Posterior cingulate gyrus (tissue), 11 donors: ENCODE measurements at regions not wholly inside any gene's neighbourhood (a gene's known extent, or its start where the extent isn't known, plus 50 kb on each side); places are given as distances from the start of the nearest gene placed in this dataset.
"Not testable (repeated sequence)": the region's sequence is repeated elsewhere in the genome, so short reads cannot be mapped to it uniquely, and the experiment has no call there.

ENCODE experiments used
- DNase-seq, 10 donors: peaks; one replicate each; pipeline versions ENCODE4 v3.0.0 to v3.0.0-alpha.2; 2020 to 2021; ENCODE audit warnings: mixed read lengths in 3 of 10
- intact Hi-C: fragments of 100-400 bp; cut with DNase I; formaldehyde crosslinking; loops from one replicate; pipeline ENCODE4 v1.15.1; 2023

- intact Hi-C loops, result no loop called here
- DNase-seq, result no peak
Observed at GRCh38 chr2:215635788-215636139, 199.9 kb upstream of the FN1 start.

GRCh38 chr2:215635071-215635787 lies 199.4 kb upstream of the FN1 start:
- intact Hi-C loops, result no loop called here

GRCh38 chr2:215633360-215633759 lies 197.5 kb upstream of the FN1 start:
- intact Hi-C loops, result no loop called here
- DNase-seq, result no peak

More at GRCh38 chr2:215635071-215635787, 199.4 kb upstream of the FN1 start:
- no peak for DNase-seq

GRCh38 chr2:215631696-215632095 lies 195.8 kb upstream of the FN1 start:
- intact Hi-C loops, result no loop called here
- DNase-seq, result no peak

- DNase-seq, intact Hi-C loops: not testable (repeated sequence)
Observed at GRCh38 chr2:215630796-215631195, 194.9 kb upstream of the FN1 start.

- no peak for DNase-seq
- intact Hi-C loops, result no loop called here
Observed at GRCh38 chr2:215627771-215628170, 191.9 kb upstream of the FN1 start.

- intact Hi-C loops, result no loop called here
- DNase-seq, result no peak
Observed at GRCh38 chr2:215626812-215627281, 191.0 kb upstream of the FN1 start.

- intact Hi-C loops, result no loop called here
- DNase-seq, result no peak
Observed at GRCh38 chr2:215626063-215626462, 190.2 kb upstream of the FN1 start.

GRCh38 chr2:215625207-215625606 lies 189.3 kb upstream of the FN1 start:
- intact Hi-C loops, result no loop called here
- DNase-seq, result no peak

- intact Hi-C loops, result no loop called here
- DNase-seq, result no peak
Observed at GRCh38 chr2:215624423-215624829, 188.6 kb upstream of the FN1 start.

GRCh38 chr2:215622837-215623236 lies 187.0 kb upstream of the FN1 start:
- intact Hi-C loops, result no loop called here
- DNase-seq, result no peak

GRCh38 chr2:215621381-215621780 lies 185.5 kb upstream of the FN1 start:
- no peak for DNase-seq
- intact Hi-C loops, result no loop called here

GRCh38 chr2:215620528-215620927 lies 184.7 kb upstream of the FN1 start:
- DNase-seq, result no peak
- intact Hi-C loops, result no loop called here

- DNase-seq, result peak in 1 of 10 donors; percentile 82
- intact Hi-C loops, result no loop called here
Observed at GRCh38 chr2:215619989-215620388, 184.1 kb upstream of the FN1 start.

GRCh38 chr2:215619022-215619958 lies 183.4 kb upstream of the FN1 start:
- intact Hi-C loops, result no loop called here
- DNase-seq, result no peak

- no peak for DNase-seq
- intact Hi-C loops, result no loop called here
Observed at GRCh38 chr2:215618145-215618544, 182.3 kb upstream of the FN1 start.

- intact Hi-C loops, result no loop called here
Observed at GRCh38 chr2:215617060-215617824, 181.4 kb upstream of the FN1 start.

GRCh38 chr2:215615803-215616174 lies 179.9 kb upstream of the FN1 start:
- DNase-seq, result no peak
- intact Hi-C loops, result no loop called here

More at GRCh38 chr2:215617060-215617824, 181.4 kb upstream of the FN1 start:
- no peak for DNase-seq

GRCh38 chr2:215615067-215615802 lies 179.4 kb upstream of the FN1 start:
- intact Hi-C loops, result no loop called here
- DNase-seq, result peak in 3 of 10 donors; percentile 61 to 76 (median 74)

- intact Hi-C loops, result no loop called here
- DNase-seq, result no peak
Observed at GRCh38 chr2:215614296-215614695, 178.4 kb upstream of the FN1 start.
